ENCODE measurements at regions not wholly inside any gene's neighbourhood (a gene's known extent, or its start where the extent isn't known, plus 50 kb on each side); places are given as distances from the start of the nearest gene placed in this dataset.

GRCh38 chr2:6288791-6289190 lies 576.9 kb downstream of the CMPK2 start:
- no peak for DNase-seq (ENCODE audit: low spot score)

- DNase-seq (ENCODE audit: low spot score): no peak
Observed at GRCh38 chr2:6290217-6291015, 575.3 kb downstream of the CMPK2 start.

GRCh38 chr2:6294791-6295190 lies 570.9 kb downstream of the CMPK2 start:
- DNase-seq (ENCODE audit: low spot score): no peak

DNA sequence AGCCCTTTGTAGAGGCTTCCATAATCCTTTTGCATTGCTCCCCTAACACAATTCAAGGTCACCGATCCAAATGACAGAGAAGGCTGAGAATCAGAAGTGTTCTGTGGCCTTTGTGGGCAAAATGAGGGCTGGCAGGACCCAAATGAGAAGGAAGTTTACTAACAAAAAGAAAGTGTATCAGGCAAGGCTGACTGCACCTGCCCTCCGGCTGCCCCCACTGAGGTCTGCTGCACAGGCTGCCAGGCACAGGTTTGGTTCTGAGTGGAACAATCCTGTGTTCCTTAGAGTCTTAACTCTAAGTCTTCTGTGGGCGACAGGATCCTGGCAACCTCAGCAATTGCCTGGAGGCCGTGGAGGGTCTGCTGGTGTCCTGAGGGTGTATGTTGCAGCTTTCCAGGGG lies 568.5 kb downstream of the CMPK2 start:
- no peak for DNase-seq (ENCODE audit: low spot score)

- DNase-seq (ENCODE audit: low spot score): no peak
Observed at GRCh38 chr2:6301426-6301825, 564.3 kb downstream of the CMPK2 start.

DNA sequence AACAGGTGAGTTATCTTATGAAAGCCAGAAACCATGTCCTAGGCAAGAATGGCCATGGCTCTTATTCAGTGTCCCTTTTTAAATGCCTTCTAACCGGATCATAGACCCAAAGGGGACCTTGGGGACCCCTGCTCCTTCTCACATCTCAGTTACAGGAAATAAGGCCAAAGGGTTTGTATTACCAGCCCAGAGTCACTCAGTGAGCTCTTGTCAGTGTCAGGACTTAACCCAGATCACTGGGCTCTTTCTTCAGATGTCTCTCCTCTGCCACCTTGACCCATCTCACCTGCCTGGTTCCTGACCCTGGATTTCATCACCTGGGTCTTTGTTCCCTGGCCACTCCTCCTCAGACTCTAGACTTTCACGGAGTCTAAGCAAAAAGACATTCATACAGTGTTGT lies 556.7 kb downstream of the CMPK2 start:
- no peak for DNase-seq (ENCODE audit: low spot score)

GRCh38 chr2:6309415-6310255 lies 556.1 kb downstream of the CMPK2 start:
- DNase-seq (ENCODE audit: low spot score): no peak

GRCh38 chr2:6310256-6311215 lies 555.2 kb downstream of the CMPK2 start:
- no peak for DNase-seq (ENCODE audit: low spot score)

DNA sequence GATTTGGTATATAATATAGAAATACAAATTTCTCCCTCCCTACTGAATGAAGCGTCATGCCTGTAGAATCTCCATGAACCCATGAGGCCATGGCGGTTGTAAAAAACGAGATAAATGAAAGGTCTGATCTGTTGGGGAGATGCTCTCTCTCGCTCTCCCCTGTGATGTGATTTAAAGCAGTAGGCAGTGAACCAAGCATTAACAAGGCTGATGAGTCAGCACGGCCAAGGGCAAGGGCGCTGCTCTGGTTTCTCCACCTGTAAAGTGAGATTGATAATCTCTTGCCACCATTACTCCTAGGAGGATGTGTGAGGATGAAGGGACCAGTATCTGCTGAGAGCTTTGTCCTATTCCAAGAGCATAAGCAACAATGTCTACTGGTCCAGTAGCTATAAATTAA lies 553.3 kb downstream of the CMPK2 start:
- DNase-seq (ENCODE audit: low spot score): no peak

DNA sequence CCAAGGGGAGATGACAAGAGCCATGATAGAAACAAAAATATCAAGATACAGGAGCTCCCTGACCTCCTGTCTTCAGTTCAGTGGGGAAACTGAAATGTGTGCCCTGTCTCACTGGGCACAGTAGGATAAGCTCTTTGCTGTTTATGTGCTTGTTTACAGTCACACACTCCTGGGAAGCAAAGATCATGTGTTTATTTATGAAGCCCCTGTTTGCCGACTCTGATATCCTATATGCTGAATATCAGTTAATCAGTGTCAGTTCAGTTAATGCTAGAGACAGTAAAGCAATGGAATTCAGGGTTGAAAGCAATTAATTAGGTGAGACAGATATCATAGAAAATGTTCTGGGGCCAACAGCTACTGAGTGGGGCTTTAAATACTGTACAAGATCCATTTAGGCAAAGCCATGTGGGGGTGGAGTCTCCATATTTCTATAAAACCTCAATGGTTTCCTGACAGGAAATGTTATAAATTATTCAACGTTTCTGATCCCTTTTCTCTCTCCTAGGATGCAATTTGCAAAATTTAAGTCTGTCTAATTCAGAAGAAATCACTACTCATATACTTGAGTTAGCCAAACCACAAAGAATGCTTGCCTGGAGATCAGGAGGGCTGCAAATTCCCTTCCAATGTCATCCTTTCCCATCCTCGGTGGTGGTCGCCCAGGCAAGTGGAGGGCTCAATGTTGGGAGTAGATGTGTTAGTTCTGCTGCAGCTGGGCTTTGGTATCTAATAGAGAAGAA lies 551.3 kb downstream of the CMPK2 start:
- no peak for DNase-seq (ENCODE audit: low spot score)

- no peak for DNase-seq (ENCODE audit: low spot score)
Observed at GRCh38 chr2:6325616-6326015, 540.1 kb downstream of the CMPK2 start.

- no peak for DNase-seq (ENCODE audit: low spot score)
Observed at GRCh38 chr2:6326958-6327357, 538.7 kb downstream of the CMPK2 start.

GRCh38 chr2:6336752-6337471 lies 528.8 kb downstream of the CMPK2 start:
- no peak for DNase-seq (ENCODE audit: low spot score)

- no peak for DNase-seq (ENCODE audit: low spot score)
Observed at GRCh38 chr2:6337472-6337820, 528.3 kb downstream of the CMPK2 start.

- DNase-seq (ENCODE audit: low spot score): no peak
Observed at GRCh38 chr2:6341588-6342129, 524.0 kb downstream of the CMPK2 start.

GRCh38 chr2:6342273-6342920 lies 523.3 kb downstream of the CMPK2 start:
- DNase-seq (ENCODE audit: low spot score): no peak

GRCh38 chr2:6343076-6343475 lies 522.6 kb downstream of the CMPK2 start:
- DNase-seq (ENCODE audit: low spot score): no peak

- DNase-seq (ENCODE audit: low spot score): no peak
Observed at GRCh38 chr2:6352247-6352646, 513.5 kb downstream of the CMPK2 start.

DNA sequence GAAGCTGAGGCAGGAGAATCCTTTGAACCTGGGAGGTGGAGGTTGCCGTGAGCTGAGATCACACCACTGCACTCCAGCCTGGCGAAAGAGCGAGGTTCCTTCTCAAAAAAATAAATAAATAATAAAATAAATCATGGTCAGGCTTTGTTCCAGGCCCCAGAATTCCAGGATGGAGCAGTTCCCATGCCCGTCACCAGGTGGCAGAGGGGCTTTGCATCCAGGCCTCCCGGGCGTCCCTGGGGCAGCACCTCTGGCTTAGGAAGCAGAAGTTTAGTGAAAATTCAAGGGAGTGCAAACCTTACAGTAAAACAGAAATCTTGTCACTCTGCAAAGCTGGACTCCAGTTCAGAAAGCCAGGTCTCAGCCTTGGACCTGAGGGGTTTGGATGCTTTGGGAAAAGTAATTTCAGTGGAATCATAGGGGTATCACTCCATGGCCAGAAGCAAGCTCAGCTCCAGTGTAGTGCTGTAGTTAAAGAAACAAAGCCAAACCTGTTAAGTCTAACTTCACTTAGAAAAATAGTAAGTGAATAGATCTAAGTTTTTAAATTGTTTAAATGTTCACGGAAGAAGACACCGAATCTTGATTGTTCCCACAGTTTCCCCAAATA lies 512.7 kb downstream of the CMPK2 start:
- no peak for DNase-seq (ENCODE audit: low spot score)

DNA sequence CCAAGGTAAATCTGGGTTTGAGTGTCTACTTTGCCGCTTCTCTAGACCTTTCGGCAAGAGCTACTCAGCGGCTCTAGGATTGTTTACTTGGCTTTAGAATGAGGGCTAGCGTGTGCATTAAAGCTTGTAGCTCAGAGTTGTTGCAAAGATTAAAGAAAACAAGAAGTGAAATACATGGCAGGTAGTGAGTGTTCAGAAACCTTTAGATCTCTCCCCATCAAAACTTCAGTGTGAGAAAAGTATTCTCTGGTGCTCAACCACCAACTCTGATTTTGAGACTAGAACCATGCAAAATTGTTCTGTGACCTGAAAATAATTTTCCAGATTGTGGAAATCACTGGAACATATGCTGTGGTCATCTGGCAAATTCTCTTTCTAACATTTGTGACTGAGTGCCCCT lies 512.0 kb downstream of the CMPK2 start:
- DNase-seq (ENCODE audit: low spot score): no peak
